ENCODE measurements at regions not wholly inside any gene's neighbourhood (a gene's known extent, or its start where the extent isn't known, plus 50 kb on each side); places are given as distances from the start of the nearest gene placed in this dataset.
A peak's percentile ranks its signal among the peaks of the same experiment; 100 is the strongest.

DNA sequence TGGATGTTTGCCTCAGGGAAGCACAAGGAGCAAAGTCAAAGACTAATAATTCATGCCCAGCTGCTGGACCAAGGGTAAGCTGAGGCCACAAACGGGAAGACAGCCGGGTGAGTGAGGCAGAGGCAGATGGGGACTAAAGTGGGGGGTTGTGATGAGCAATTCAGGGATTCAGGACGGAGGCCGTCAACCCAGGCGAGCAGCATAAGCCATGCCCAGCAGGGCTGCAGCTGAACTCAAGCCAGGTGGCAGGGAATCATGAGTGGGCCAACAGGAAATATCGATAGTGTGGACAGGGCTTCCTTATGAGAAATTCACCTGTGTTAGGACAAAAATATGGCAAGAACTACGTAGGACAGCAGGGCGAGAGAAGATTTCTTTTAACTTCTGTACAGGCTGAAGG, 246.8 kb downstream of the CDC5L start:
- no peak for DNase-seq (ENCODE audit: low read depth in 2 of 2)

DNA sequence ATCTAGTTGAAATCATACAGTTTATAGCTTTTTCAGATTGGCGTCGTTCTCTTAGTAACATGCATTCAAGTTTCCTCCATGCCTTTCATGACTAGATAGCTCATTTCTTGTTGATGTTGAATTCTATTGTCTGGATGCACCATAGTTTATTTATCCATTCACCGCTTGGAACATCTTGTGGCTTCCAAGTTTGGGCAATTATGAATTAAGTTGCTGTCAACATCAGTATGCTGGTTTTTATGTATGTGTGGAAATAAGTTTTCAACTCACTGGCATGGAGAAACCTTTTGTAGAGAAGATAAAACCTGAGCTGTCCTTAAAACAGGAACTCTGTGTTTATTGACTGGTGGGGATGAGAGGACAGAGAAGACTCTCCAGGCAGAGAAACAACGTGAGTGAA, 248.0 kb downstream of the CDC5L start:
- no peak for DNase-seq (ENCODE audit: low read depth in 2 of 2)

DNA sequence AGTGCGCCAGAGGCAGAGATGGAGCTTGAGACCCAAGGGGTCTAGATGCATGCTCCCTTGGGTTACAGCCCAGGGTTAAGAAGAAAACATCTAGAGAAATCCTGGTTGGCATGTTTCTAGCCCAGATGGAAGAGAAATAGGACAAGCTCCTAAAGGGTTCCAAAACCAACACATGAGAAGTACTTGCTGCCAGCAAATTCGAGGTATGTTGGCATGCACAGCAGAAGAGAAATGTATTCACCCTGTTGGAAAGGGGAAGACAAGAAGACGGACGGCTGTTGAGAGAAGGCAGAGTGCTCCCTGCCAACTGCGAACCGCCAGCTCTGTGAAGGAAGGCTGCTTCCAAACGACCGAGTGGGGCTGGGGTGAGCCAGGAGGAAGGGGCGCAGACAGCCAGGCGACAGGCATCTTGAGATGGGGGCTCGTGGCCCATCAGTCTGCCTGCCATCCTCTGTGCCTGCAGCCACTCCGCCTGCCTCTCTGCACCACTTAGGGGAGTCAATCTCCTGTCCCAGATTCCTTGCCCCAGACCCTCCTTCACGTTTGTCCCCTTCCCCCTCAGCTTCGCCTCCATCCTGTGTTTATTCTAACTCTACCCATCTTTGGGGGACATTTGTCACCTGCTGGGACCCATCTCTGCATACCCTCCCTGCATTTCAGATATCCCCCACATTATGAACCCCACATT, 249.2 kb downstream of the CDC5L start:
- no peak for DNase-seq (ENCODE audit: low read depth in 2 of 2)

DNA sequence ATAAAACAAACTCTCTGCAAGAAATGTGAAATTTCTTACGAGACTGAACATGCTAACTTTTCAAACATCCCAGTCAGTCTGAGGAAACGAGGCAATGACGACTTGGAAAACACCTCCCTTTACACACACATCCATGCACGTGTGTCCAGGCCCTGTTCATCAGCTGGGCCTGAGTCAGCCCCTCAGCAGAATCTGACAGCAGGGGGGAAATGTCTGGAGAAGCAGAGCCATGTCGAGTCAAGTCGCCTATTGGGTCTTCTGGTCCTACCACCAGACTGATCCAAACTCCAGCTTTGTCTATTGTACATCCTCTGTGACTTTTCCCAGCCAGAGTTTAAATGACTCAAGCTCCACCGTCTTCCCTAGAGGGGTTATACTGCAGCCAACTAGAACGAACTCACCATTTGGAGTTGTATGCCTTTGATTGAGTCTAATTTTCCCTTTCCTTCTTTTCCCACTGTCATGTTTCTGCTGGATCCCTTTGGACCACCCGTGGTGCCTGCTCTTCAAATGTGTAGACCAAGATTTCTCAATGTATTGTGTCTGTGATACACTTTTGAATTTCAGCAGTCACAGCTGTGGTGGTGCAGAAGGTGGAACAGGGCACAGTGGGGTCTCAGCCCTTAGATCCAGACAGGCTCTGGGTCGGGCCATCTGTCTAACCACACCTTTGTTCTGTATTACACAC, 254.0 kb downstream of the CDC5L start:
- DNase-seq (ENCODE audit: low read depth in 2 of 2): no peak

DNA sequence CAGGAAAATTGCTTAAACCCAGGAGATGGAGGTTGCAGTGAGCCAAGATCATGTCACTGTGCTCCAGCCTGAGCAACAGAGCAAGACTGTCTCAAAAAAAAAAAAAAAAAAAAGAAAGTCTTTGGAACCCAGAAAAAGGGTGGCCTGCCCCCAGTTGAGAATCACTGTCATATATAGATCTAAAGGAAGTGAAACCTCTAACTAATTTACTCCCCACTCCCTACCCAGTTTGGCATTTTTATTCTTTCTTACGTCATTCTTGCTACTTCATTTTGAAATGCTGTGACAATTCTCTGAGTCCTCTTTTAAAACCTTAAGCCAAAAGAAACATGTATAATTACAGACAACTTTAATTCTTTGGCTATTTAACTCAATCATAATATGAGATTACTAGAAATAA, 254.8 kb downstream of the CDC5L start:
- DNase-seq (ENCODE audit: low read depth in 2 of 2): no peak

DNA sequence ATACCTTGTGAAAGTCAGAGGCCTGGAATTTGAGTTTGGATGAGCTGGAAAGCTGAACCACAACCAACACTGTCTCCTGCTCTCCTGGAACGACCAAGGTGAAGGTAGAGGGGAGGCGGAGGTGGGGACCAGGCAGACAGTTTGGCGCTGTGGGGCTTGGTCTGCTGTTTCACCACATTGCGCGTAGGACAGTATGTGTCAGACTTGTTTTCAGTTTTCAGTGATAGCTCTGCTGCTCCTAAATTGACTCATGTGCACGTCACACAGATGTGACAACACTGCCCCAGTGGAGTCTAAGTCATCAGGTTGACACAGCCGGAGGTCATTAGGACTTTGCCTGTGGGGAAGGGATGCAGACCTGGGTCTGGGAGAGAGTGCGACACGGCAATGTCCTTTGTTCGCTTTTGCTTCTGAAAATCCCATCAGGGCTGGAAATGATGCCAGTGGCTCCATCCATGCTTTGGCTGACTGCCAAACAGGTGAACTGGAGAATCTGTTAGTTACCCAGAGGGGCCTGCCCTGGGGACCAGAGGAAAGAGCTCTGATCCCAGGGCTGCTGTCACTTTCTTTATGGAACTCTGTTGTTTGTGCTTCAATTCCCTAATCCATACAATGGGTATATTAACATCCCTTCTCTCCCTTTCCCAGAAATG, 255.5 kb downstream of the CDC5L start:
- DNase-seq (ENCODE audit: low read depth in 2 of 2): peak; percentile 21 to 47

DNA sequence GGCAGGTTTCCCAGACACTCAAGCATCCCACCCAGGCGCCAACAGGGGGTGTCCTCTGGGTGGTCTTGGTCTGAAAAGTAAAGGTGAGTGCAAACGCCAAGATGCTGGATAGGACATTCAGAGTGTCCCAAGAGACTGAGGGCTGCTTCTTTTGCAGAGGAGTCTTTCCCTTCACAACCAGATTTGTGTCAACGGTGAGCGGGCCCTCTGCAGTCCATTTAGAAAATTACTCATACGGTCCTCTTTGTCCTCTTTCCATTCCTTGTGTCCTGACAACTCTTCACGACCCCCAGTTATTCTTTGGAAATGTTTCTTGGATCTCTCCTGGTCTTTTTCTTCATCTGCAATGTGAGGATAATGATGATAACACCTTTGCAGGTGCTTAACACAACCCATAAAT, 257.8 kb downstream of the CDC5L start:
- DNase-seq (ENCODE audit: low read depth in 2 of 2): no peak

DNA sequence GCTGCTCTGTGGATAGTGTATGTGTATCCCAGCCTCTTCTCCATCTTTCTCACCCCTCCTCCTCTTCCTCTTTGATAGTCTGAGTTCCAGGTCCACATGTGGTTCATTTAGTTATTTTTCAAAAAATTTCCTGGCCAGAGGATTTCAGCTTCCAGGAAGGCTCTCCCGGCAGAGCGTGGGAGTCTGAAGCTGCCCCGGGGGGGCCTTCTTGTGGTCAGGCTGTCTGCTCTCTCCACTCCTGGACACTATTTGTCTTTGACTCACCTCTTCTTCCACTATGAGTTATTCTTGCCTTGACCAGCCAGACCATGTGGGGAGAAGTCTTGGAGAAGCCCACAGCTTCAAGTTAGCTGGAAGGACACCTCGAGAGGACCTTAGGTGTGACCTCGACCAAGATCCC, 258.8 kb downstream of the CDC5L start:
- no peak for DNase-seq (ENCODE audit: low read depth in 2 of 2)

DNA sequence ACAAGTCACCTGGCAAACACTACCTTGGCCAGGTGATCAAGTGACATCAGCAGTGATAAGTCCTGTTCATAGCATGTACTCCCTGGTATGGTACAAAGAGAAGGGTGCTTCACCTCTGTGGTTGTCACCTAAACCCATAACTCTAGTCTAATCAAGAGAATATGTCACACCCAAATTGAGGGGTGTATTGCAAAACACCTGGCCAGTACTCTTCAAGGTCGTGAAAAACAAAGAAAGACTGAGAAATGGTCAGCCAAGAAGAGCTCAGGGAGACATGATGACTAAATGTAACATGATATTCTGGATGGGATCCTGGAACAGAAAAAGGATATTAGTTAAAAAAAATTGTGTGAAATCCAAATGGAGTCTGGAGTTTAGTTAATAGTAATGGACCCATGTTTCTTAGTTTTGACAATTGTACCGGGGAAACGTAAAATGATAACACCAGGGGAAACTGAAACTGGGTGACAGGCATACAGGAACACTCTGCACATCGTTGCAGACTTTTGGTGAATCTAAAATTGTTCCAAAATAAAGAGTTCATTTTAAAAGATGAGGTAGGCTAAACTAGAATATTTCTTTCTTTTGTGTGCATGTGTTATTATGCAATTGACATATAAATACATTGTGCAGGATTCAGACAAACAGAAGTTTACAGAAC, 262.0 kb downstream of the CDC5L start:
- DNase-seq (ENCODE audit: low read depth in 2 of 2): no peak

DNA sequence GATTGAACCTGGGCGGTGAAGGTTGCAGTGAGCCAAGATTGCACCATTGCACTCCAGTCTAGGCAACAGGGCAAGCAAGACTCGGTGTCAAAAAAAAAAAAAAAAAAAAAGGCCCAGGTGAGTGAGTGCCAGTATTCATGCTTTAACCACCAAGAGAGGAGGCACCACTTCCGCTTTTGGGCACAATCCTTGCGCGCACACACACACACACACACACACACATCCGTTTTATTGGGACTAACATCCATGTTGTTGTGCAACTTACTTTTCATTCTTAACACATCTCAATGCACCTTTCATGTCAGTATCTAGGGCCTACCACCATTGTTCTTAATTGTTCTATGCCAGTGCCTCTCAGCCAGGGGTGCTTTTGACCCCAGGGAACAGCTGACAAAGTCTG, 263.0 kb downstream of the CDC5L start:
- no peak for DNase-seq (ENCODE audit: low read depth in 2 of 2)

DNA sequence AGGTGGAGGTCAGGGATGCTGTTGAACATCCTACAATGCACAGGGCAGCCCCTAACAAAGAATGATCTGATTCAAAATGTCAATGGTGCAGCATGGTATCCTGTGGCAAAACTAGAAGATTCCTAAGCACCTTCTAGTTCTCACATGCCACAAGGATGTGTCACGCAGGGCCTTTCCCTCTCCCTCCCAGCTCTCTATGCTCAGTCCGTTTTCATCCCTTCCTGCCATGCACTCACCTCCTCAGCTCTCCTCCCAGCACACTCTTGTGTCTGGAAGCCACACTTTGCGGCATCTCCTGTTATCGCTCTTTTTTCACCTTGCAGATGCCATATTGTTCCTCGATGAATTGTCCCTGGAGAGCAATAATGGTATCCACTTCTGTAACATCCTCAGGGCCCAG, 263.4 kb downstream of the CDC5L start:
- DNase-seq (ENCODE audit: low read depth in 2 of 2): no peak

DNA sequence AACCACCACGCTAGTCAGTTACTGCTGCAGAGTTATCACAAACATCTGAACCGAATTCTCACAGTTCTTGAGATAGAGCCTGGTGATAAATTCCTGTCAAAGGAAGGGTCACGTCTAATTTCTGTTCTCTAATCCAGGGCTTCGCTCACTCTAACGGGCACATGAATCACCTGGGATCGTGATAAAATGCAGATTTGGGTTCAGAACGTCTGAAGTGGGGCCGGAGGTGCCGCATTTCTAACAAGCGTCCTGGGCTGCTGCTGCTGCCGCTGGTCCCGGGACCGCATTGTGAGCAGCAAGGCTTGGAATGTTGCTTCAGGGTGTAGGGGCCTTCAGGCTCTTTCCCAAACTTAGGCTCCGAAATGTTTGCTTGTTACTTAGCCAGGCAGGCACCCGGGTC, 264.1 kb downstream of the CDC5L start:
- DNase-seq (ENCODE audit: low read depth in 2 of 2): no peak

DNA sequence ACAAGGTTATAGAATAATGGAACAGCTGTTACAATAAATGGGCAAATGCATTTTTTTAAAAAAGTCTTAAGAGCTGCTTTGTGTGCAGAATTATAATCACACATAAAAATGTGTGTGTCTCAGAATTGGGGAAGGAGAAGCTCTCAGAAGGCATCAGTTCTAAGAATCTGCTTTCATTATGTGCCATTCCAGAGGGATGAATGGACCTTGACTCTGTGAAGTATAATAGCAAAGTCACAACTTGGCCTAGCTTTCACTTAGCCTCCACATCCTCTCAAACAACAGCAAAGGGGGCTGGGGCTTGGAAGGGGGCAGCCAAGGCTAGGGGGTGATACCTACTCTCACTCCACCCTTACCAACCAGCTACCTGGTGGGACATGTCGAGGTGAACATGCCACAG, 265.0 kb downstream of the CDC5L start:
- no peak for DNase-seq (ENCODE audit: low read depth in 2 of 2)

DNA sequence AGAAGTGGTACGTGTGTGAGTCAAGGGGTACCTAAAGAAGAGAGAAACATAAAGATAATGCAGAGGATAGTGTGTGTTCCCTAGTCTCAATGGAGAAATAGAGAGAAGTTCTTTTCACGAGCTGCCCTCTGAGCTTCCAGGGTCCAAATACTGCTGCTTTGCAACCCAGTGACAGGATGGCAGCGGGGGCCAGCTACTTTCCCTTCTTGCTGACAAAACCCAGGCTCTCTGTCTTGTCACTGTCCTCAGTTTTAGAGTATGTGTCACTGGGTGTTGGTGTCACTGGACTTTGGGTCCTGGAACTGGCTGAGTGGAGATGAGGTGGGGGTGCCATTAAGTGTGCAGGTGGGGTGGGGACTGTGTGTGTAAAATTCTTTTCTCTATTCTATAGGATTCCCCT, 265.6 kb downstream of the CDC5L start:
- DNase-seq (ENCODE audit: low read depth in 2 of 2): no peak

DNA sequence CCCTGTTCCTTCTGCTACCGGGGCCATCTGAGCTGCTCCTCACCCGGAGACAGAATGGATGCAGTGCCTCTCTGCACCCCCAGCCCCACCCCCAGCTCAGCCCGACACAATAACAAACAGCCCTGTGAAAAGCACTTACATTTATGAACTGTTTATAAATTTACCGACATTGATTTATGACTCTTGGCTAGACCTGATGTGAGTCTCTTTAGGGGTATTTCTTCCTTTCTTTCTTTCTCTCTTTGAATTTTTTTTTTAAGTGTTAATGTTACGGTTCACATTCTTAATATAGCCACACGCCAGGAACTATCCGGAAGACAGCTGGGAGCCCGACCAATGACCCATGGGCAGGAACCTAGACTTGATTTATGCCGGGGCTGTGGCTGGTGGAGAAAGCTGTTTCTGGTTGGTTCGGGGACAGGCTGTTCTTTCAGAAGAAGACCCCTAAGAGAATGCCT, 266.3 kb downstream of the CDC5L start:
- DNase-seq (ENCODE audit: low read depth in 2 of 2): no peak

DNA sequence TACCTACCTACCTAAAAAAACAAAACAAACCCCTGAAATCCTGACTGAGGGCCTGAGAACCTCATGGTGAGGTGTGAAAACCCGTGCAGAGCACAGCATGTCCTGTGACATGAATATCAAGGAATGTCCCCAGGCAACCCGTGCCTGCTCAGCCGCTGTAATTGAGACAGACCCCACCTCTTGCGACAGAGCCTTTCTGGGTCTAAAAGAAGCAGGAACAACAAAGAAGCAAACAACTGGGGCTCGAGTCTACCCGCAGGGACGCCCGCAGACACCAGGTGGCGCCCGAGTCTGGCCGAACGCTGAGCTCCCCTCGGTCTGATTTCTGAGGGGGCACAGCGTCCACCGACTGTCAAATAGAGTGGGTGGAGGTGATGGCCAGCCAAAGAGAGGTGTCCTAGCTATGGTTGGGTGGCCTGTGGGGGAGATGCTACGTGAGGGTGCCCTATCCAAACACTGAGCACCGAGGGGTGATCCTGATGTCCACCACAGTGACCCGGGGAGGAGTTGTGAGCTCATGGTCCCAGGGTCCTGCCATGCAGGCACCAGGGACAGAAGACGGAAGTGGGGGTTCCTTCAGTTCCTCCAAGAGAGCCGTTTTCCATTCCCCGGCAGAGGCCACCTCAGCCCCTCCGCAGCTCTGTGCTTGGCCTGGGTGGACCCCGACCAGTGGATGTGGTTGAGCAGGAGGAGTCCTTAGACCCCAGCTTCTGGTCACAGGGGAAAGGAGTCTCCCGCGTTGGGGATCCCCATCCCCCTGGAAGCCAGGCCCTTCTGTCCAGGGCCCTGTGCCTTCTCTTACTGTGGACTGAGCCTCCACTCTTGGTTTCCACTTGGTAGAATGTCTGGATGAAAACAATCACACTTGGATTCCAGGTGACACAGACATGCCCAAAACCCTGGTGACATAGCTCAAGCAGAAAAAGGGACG, 268.2 kb downstream of the CDC5L start:
- peak; percentile 53 to 73 for DNase-seq (ENCODE audit: low read depth in 2 of 2)

DNA sequence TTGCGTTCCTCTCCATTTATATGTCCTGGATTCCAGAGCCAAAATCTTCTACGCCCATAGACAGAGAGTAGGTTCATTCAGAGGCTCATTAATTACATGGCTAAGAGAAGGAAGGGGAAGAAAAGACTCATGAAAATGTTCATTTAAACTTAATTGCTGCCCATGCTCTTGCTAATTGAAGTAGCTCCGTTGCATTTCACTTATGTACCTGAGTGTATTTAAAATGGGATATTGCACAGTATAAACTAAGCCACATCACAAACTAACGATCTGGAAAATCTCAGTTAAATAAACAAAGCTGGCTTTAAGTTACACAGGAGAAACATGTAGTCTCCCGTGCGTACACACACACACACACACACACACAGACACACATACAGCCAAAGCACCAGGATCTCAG, 269.2 kb downstream of the CDC5L start:
- no peak for DNase-seq (ENCODE audit: low read depth in 2 of 2)

DNA sequence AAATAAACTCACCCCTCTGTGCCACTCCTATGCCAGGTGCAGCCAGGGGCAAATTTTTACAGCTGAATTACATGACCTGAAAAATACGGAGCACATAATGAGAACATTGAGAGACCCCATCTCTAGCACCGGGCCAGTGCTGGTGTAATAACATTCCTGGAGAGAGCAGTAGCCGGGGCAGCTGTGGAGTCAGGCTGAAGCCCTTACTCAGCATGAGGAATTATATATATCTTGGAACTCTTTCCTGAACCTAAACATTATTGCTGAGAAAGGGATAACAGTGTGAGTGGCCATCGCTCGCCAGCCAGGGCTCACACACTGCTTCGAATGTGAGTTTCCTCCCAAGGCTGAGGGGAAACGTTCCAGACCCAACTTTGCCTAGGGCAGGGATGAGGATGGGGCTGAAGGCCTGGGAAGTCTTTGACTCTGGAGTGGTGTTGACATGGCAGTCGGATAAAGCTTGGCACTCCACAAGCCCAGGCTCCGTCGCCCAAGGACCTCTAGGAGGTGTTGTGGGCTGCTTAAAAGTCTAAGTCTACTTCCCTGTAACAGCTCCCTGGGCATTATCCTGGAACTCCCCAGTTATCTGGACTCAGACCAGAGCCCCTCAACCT, 269.8 kb downstream of the CDC5L start:
- no peak for DNase-seq (ENCODE audit: low read depth in 2 of 2)

DNA sequence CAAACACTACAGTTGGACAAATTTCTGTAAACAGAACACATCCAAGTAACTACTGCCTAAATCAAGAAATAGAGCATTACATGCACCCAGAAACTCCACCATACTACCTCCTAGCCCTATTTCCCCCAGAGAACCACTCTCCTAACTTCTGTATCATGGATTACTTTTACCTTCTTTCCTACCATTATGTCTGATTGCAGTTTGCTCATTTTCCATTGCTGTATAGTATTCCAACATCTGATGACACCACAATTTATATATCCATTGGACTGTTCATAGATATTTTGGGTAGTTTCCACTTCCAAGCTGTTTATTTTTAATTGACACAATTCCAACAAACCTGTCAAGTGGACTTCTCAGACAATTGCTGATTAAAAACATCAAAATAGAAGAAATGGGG, 271.1 kb downstream of the CDC5L start:
- DNase-seq (ENCODE audit: low read depth in 2 of 2): no peak

DNA sequence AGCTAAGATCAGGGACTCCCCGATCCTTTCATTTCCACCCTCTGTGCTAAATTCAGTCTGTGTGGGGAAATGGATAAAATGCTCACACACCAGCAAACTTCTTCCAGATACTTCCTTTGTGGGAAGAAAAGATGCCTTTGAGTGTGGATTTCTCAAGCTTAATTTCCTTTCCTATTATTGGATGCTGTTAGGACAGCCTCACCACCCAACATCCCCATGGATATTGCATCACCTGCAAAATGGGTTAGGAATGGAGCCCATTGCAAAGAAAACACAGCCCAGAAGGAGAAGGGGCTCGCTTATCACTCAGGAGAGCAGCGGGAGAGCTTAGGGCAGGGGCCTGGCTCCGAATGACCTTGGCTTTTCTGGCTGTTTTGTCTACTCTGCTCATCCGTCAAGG, 272.2 kb downstream of the CDC5L start:
- no peak for DNase-seq (ENCODE audit: low read depth in 2 of 2)

DNA sequence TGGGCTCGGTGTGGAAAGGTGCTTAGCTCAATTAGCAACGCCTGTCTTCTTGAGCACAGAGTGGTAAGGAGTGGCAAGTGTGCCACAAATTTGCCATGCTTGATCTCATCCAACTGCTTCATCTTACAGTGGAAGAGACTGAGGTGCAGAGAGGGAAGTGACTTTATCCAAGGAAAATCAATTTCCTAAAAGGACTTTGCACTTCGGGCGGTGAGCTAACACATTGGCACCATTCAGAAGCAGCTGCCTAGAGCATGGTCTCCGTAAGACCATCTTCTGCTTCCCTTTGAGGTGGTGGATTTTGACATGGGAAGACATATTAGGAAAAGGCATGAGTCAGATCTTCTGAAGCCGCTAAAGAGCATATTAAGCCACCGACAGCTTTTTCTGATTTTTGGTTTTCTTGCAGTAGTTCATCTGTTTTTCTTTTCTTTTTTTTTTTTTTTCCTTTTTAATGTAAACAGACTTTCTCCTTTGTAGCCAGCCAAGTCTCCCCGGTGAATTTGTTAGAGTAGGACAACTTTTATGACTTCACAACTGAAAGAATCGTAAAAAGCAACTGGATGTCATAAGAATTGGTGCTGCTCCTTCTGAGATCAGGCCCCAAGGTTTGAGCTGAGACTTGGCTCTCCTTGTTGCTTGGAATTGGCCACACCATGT, 273.2 kb downstream of the CDC5L start:
- no peak for DNase-seq (ENCODE audit: low read depth in 2 of 2)

All from stimulated activated CD4-positive, alpha-beta T cell treated with anti-CD3 and anti-CD28 coated beads, Interleukin-12 subunit alpha, Interleukin-12 subunit beta, amount 100 ng/mL, for 24 hours (primary cell).